CD14-positive monocyte (primary cell): ENCODE measurements at regions not wholly inside any gene's neighbourhood (a gene's known extent, or its start where the extent isn't known, plus 50 kb on each side); places are given as distances from the start of the nearest gene placed in this dataset.

ENCODE experiments used
- DNase-seq, 3 donors: peaks; one replicate each; pipeline ENCODE4 v3.0.0-alpha.2; 2011 to 2022
- H2AFZ ChIP-seq: 2 replicates; pipeline ENCODE4 v1.6.0; 2012; ENCODE audit warnings: mild to moderate bottlenecking, low read depth, low read length, inconsistent platforms; ENCODE audit not compliant: insufficient read depth, poor library complexity, severe bottlenecking
- H3K27ac ChIP-seq, 2 donors: 1 replicate in 1 of 2; 2 replicates in 1 of 2; pipeline ENCODE4 v1.5.1; 2012 to 2013; ENCODE audit warnings: low read length in 2 of 2, control low read depth in 1 of 2, inconsistent platforms in 1 of 2, low read depth in 1 of 2, mild to moderate bottlenecking in 1 of 2
- H3K27me3 ChIP-seq, 2 donors: one replicate each; pipeline versions ENCODE4 v1.6.0 to v1.6.1; 2011 to 2013; ENCODE audit warnings: low read length in 2 of 2; ENCODE audit not compliant: control insufficient read depth in 2 of 2, insufficient read depth in 2 of 2
- H3K36me3 ChIP-seq, 2 donors: replicated peaks in 1 of 2; 1 replicate in 1 of 2; 2 replicates in 1 of 2; pipeline versions ENCODE4 v1.5.1 to v1.6.1; 2012 to 2013; ENCODE audit warnings: low read length in 2 of 2, control low read depth in 1 of 2, inconsistent platforms in 1 of 2, mild to moderate bottlenecking in 1 of 2; ENCODE audit not compliant: insufficient read depth in 2 of 2, control insufficient read depth in 1 of 2
- H3K4me1 ChIP-seq, 2 donors: 1 replicate in 1 of 2; 2 replicates in 1 of 2; pipeline versions ENCODE4 v1.5.1 to v1.6.1; 2012 to 2013; ENCODE audit warnings: low read length in 2 of 2, control low read depth in 1 of 2, inconsistent platforms in 1 of 2, mild to moderate bottlenecking in 1 of 2, moderate library complexity in 1 of 2; ENCODE audit not compliant: insufficient read depth in 2 of 2, control insufficient read depth in 1 of 2
- H3K4me2 ChIP-seq: replicated peaks from 2 replicates; pipeline ENCODE3; 2012; ENCODE audit warnings: low read length, moderate library complexity, mild to moderate bottlenecking; ENCODE audit not compliant: poor library complexity, severe bottlenecking; ENCODE audit errors: extremely low read depth
- H3K4me3 ChIP-seq, 3 experiments: fragments of 200-600 bp in 1 of 3; sonication (generic) in 1 of 3; replicated peaks in 1 of 3; 1 replicate in 2 of 3; 2 replicates in 1 of 3; pipeline ENCODE4 v1.5.1; 2011 to 2013; ENCODE audit warnings: low read length in 3 of 3, mild to moderate bottlenecking in 3 of 3, control low read depth in 2 of 3, low read depth in 2 of 3, inconsistent platforms in 1 of 3, moderate library complexity in 1 of 3
- H3K79me2 ChIP-seq: 2 replicates; pipeline ENCODE4 v1.6.0; 2012; ENCODE audit warnings: mild to moderate bottlenecking, control low read depth, inconsistent platforms, low read length, moderate library complexity; ENCODE audit not compliant: insufficient read depth
- H3K9ac ChIP-seq: 2 replicates; pipeline ENCODE4 v1.6.0; 2017; ENCODE audit warnings: low read length, mild to moderate bottlenecking; ENCODE audit not compliant: insufficient read depth, poor library complexity, severe bottlenecking
- H3K9me3 ChIP-seq, 2 donors: replicated peaks in 1 of 2; 1 replicate in 1 of 2; 2 replicates in 1 of 2; pipeline versions ENCODE4 v1.5.1 to v1.6.1; 2012 to 2013; ENCODE audit warnings: low read length in 2 of 2, control low read depth in 1 of 2; ENCODE audit not compliant: control insufficient read depth in 1 of 2, insufficient read depth in 1 of 2
- H4K20me1 ChIP-seq: 2 replicates; pipeline ENCODE4 v1.6.0; 2012; ENCODE audit warnings: mild to moderate bottlenecking, low read length, control low read depth, moderate library complexity; ENCODE audit not compliant: insufficient read depth
- H3K27ac Mint-ChIP-seq, 7 donors: one replicate each; pipeline ENCODE4 v1.8.0; 2020; ENCODE audit warnings: mild to moderate bottlenecking in 7 of 7, mixed read lengths in 7 of 7, moderate library complexity in 6 of 7, inconsistent platforms in 2 of 7
- H3K27me3 Mint-ChIP-seq, 3 donors: one replicate each; pipeline ENCODE4 v1.8.0; 2021 to 2022; ENCODE audit warnings: low read depth in 3 of 3, mild to moderate bottlenecking in 3 of 3, mixed read lengths in 3 of 3, moderate library complexity in 3 of 3, inconsistent platforms in 1 of 3
- H3K36me3 Mint-ChIP-seq, 2 donors: one replicate each; pipeline ENCODE4 v1.8.0; 2020; ENCODE audit warnings: mixed read lengths in 2 of 2, inconsistent platforms in 1 of 2, mild to moderate bottlenecking in 1 of 2
- H3K4me1 Mint-ChIP-seq: one replicate; pipeline ENCODE4 v1.8.0; 2020; ENCODE audit warnings: mild to moderate bottlenecking, mixed read lengths
- H3K4me3 Mint-ChIP-seq, 2 donors: one replicate each; pipeline ENCODE4 v1.8.0; 2020; ENCODE audit warnings: mild to moderate bottlenecking in 2 of 2, mixed read lengths in 2 of 2, moderate library complexity in 1 of 2
- H3K9me3 Mint-ChIP-seq, 7 donors: one replicate each; pipeline ENCODE4 v1.8.0; 2020 to 2022; ENCODE audit warnings: mixed read lengths in 7 of 7, mild to moderate bottlenecking in 6 of 7, moderate library complexity in 6 of 7, inconsistent platforms in 2 of 7
- CTCF ChIP-seq: fragments of 200-600 bp; IDR thresholded peaks from one replicate; pipeline ENCODE4 v1.8.0; 2022; ENCODE audit warnings: antibody characterized with exemption, mild to moderate bottlenecking
- WGBS: methylation state at CpG from one replicate; pipeline ENCODE4 v1.1.5; 2013; ENCODE audit warnings: missing lambda C conversion rate; ENCODE audit not compliant: insufficient coverage; 5-methylcytosine and 5-hydroxymethylcytosine counted together
- intact Hi-C, 2 donors: fragments of 100-400 bp; cut with micrococcal nuclease; formaldehyde crosslinking; loops; one replicate each; pipeline versions ENCODE4 v1.15.0 to v1.15.1; 2023

DNA sequence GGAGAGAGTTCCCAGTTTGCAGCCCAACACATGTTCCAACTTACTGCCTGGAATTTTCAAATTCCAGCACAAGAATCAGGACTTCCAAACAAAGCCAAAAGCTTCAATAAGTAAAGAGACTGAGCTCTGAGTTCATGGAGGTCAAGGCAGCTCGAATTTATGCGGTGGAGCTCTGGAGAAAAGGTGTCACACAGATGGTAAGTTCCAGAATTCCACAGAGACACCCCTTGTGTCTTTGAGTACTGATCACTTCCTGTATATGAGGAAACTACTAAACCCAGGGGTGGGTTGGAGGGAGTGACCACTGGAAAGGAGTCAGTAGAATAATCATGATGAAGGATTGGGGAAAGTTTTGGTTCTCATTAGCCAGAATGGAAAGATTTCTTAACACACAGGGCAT is 118.5 kb upstream of the GUCY1A1 start:
- Mint-ChIP-seq H3K27me3 (peaks cover 0 to 3% (median 1%) of the 10 kb centered on the region in 3 donors), H3K4me1 (no peaks in the 10 kb centered on the region), H3K4me3 (no peak overlapping the region), H3K36me3 (no peaks in the 10 kb centered on the region), H3K27ac (no peak overlapping the region), H3K9me3 (peaks cover 7 to 31% (median 18%) of the 10 kb centered on the region in 7 donors)
- intact Hi-C loops, result no loop called here
- H3K79me2 ChIP-seq, result no peaks in the 10 kb centered on the region
- no peak overlapping the region for H3K27ac ChIP-seq
- no CpG with 5 or more reads among the region's 2 CpGs for WGBS
- H3K9me3 ChIP-seq, result peaks cover 0 to 16% of the 10 kb centered on the region in 2 donors
- no peak overlapping the region for H2AFZ ChIP-seq
- no peak overlapping the region for H3K9ac ChIP-seq
- H3K4me3 ChIP-seq, result no peak overlapping the region
- H4K20me1 ChIP-seq, result no peaks in the 10 kb centered on the region
- no peak for DNase-seq
- H3K4me1 ChIP-seq, result no peaks in the 10 kb centered on the region
- no peak overlapping the region for H3K4me2 ChIP-seq
- no peak for TF ChIP-seq CTCF
- no peaks in the 10 kb centered on the region for H3K36me3 ChIP-seq
- H3K27me3 ChIP-seq, result no peaks in the 10 kb centered on the region

DNA sequence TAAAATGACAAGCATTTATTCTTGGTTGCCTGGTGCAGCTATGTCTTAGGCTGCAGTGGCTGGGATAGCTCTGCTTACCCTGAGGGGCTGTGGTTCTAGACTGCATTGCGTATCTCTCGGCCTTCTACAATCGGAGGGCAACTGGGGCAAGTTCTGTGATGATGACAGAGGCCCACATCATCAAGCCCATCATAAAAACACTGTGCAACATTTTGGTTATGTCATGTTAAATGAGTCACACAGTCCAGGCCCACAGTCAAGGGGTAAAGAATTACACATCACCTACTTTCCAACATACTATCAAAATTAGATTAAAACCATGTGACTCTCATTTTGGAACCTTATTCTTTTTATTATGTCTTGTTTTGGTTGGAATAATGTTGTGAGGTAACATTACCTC is 120.2 kb upstream of the GUCY1A1 start:
- Mint-ChIP-seq H3K36me3 (no peaks in the 10 kb centered on the region), H3K4me1 (no peaks in the 10 kb centered on the region), H3K27me3 (peaks cover 0 to 1% (median 0%) of the 10 kb centered on the region in 3 donors), H3K9me3 (peaks cover 2 to 23% (median 19%) of the 10 kb centered on the region in 7 donors), H3K4me3 (no peak overlapping the region), H3K27ac (no peak overlapping the region)
- TF ChIP-seq CTCF, result no peak
- intact Hi-C loops, result no loop called here
- H2AFZ ChIP-seq, result no peak overlapping the region
- no peak overlapping the region for H3K9ac ChIP-seq
- H3K4me1 ChIP-seq, result no peaks in the 10 kb centered on the region
- H3K9me3 ChIP-seq, result peaks cover 0 to 8% of the 10 kb centered on the region in 2 donors
- no peak overlapping the region for H3K4me3 ChIP-seq
- no peak overlapping the region for H3K27ac ChIP-seq
- no peak overlapping the region for H3K4me2 ChIP-seq
- DNase-seq, result no peak
- H3K27me3 ChIP-seq, result no peaks in the 10 kb centered on the region
- H4K20me1 ChIP-seq, result no peaks in the 10 kb centered on the region
- 100% methylated on average over 1 of the region's 3 CpGs for WGBS
- H3K79me2 ChIP-seq, result no peaks in the 10 kb centered on the region
- no peaks in the 10 kb centered on the region for H3K36me3 ChIP-seq
